ENCODE measurements at regions not wholly inside any gene's neighbourhood (a gene's known extent, or its start where the extent isn't known, plus 50 kb on each side); places are given as distances from the start of the nearest gene placed in this dataset.
"Not testable (repeated sequence)": the region's sequence is repeated elsewhere in the genome, so short reads cannot be mapped to it uniquely, and the experiment has no call there.

DNA sequence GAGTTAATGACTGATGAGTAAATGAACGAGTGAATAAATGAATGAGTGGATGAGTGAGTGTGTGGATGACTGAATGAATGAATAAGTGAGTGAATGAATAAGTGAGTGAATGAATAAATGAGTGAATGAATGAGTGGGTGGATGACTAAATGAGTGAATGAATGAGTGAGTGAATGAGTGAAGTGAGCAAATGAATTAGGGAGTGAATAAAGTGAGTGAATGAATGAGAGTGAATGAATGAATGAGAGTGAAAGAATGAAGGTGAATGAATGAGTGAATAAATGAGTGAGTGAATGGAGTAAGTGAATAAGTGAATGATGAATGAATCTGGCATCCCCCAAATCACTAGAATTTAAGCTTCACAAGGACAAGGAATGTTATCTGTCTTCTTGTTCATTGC is 1253.0 kb downstream of the TYW1 start:
- TF ChIP-seq EZH2phosphoT487 (IDR thresholded peaks at IDR 0.05; ENCODE audit: low read depth) (no peak), CTCF (IDR thresholded peaks at IDR 0.05; ENCODE audit: low read depth, low read length) (no peak)
- no peak overlapping the region for H3K4me3 ChIP-seq (ENCODE audit: low read length)
- H3K9me3 ChIP-seq (ENCODE audit: insufficient read depth, low read length), result peaks cover 4% of the 10 kb centered on the region; the same call in 1 of the 2 replicates
- no peak overlapping the region for H3K27ac ChIP-seq (ENCODE audit: low read length)
- H4K20me1 ChIP-seq (ENCODE audit: insufficient read depth, low read length), result no peaks in the 10 kb centered on the region
- no peaks in the 10 kb centered on the region for H3K36me3 ChIP-seq (replicated peaks; ENCODE audit: low read depth, low read length)
- no peaks in the 10 kb centered on the region for H3K4me1 ChIP-seq (ENCODE audit: low read length)
- H3K79me2 ChIP-seq (ENCODE audit: low read length), result no peaks in the 10 kb centered on the region
- H3K4me2 ChIP-seq (ENCODE audit: low read length), result no peak overlapping the region
- no peak overlapping the region for H2AFZ ChIP-seq (ENCODE audit: low read depth, low read length)
- H3K27me3 ChIP-seq (ENCODE audit: low read depth, low read length), result no peaks in the 10 kb centered on the region
- no peak overlapping the region for H3K9ac ChIP-seq (ENCODE audit: low read length)

DNA sequence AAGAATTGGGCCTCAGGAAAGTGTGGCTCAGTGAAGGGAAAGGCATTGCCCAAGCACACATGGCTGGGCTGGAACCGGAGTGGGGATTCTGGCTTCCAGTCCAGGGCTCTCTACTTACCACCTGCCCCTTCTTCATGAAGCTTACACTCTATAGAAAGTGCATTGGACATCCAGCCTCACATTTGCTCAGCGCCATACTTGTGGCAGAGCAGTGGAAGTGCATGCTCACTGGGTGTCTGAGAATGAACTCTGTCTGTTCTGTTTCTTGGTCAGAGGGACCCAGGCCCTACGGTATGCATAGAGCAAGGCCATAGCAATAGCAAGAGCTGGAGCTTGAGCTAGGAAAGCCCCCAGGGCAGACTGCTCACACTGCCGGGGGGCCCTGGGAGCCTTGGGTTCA is 1253.5 kb downstream of the TYW1 start:
- TF ChIP-seq CTCF (IDR thresholded peaks at IDR 0.05; ENCODE audit: low read depth, low read length) (no peak), EZH2phosphoT487 (IDR thresholded peaks at IDR 0.05; ENCODE audit: low read depth) (no peak)
- no peak overlapping the region for H3K4me2 ChIP-seq (ENCODE audit: low read length)
- H3K4me1 ChIP-seq (ENCODE audit: low read length), result no peaks in the 10 kb centered on the region
- no peaks in the 10 kb centered on the region for H3K27me3 ChIP-seq (ENCODE audit: low read depth, low read length)
- no peak overlapping the region for H3K9ac ChIP-seq (ENCODE audit: low read length)
- no peak overlapping the region for H3K4me3 ChIP-seq (ENCODE audit: low read length)
- H3K36me3 ChIP-seq (replicated peaks; ENCODE audit: low read depth, low read length), result no peaks in the 10 kb centered on the region
- H3K27ac ChIP-seq (ENCODE audit: low read length), result no peak overlapping the region
- peaks cover 4% of the 10 kb centered on the region; the same call in 1 of the 2 replicates for H3K9me3 ChIP-seq (ENCODE audit: insufficient read depth, low read length)
- no peaks in the 10 kb centered on the region for H3K79me2 ChIP-seq (ENCODE audit: low read length)
- no peaks in the 10 kb centered on the region for H4K20me1 ChIP-seq (ENCODE audit: insufficient read depth, low read length)
- H2AFZ ChIP-seq (ENCODE audit: low read depth, low read length), result no peak overlapping the region

DNA sequence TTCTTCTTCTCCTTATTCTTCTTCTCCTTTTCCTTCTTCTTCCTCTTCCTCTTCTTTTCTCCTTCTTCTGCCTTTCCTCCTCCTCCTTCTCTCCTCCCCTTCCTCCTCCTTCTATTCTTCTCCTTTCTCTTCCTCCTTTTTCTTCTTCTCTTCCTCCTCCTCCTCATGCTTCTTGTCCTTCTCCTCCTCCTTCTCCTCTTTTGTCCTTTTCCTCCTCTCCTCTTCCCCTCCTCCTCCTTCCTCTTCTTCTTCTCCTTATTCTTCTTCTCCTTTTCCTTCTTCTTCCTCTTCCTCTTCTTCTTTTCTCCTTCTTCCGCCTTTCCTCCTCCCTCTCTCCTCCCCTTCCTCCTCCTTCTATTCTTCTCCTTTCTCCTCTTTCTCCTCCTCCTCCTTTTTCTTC is 1258.2 kb downstream of the TYW1 start:
- not testable (repeated sequence) for H2AFZ ChIP-seq (ENCODE audit: low read depth, low read length); H3K4me1 ChIP-seq (ENCODE audit: low read length); H3K27me3 ChIP-seq (ENCODE audit: low read depth, low read length)

DNA sequence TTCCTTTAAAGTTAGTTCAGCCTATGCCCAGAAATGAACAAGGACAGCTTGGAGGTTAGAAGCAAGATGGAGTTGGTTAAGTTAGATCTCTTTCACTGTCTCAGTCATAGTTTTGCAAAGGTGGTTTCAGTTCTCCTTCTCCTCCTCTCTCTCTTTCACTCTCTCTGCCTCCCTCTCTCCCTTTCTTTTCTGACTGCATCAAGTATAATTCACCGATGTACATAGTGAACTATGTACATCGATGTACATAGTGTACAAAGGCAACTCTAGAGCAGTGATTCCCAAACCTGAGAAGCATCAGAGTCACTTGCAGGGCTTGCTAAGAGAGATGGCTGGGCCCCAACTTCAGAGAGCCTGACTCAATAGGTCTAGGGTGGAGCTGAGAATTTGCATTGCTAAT is 1259.7 kb downstream of the TYW1 start:
- Histone ChIP-seq H2AFZ (ENCODE audit: low read depth, low read length) (no peak overlapping the region), H3K79me2 (ENCODE audit: low read length) (no peaks in the 10 kb centered on the region), H4K20me1 (ENCODE audit: insufficient read depth, low read length) (no peaks in the 10 kb centered on the region), H3K36me3 (replicated peaks; ENCODE audit: low read depth, low read length) (no peaks in the 10 kb centered on the region), H3K27me3 (ENCODE audit: low read depth, low read length) (no peaks in the 10 kb centered on the region), H3K9ac (ENCODE audit: low read length) (no peak overlapping the region), H3K4me3 (ENCODE audit: low read length) (no peak overlapping the region), H3K4me2 (ENCODE audit: low read length) (no peak overlapping the region), H3K9me3 (ENCODE audit: insufficient read depth, low read length) (no peaks in the 10 kb centered on the region), H3K4me1 (ENCODE audit: low read length) (no peaks in the 10 kb centered on the region), H3K27ac (ENCODE audit: low read length) (no peak overlapping the region)
- TF ChIP-seq CTCF (IDR thresholded peaks at IDR 0.05; ENCODE audit: low read depth, low read length), result no peak
- TF ChIP-seq EZH2phosphoT487 (IDR thresholded peaks at IDR 0.05; ENCODE audit: low read depth), result no peak

More for the DNA sequence above, 1258.2 kb downstream of the TYW1 start:
- H3K4me3 ChIP-seq (ENCODE audit: low read length); H3K9ac ChIP-seq (ENCODE audit: low read length); H3K36me3 ChIP-seq (replicated peaks; ENCODE audit: low read depth, low read length); H3K27ac ChIP-seq (ENCODE audit: low read length); H3K4me2 ChIP-seq (ENCODE audit: low read length); H4K20me1 ChIP-seq (ENCODE audit: insufficient read depth, low read length); H3K79me2 ChIP-seq (ENCODE audit: low read length); H3K9me3 ChIP-seq (ENCODE audit: insufficient read depth, low read length): not testable (repeated sequence)

- no peak overlapping the region for H3K4me2 ChIP-seq (ENCODE audit: low read length)
- H4K20me1 ChIP-seq (ENCODE audit: insufficient read depth, low read length), result no peaks in the 10 kb centered on the region
- no peak overlapping the region for H3K4me3 ChIP-seq (ENCODE audit: low read length)
These were observed 1262.0 kb downstream of the TYW1 start for GRCh38 chr7:68258609-68259008.

More at GRCh38 chr7:68258609-68259008, 1262.0 kb downstream of the TYW1 start:
- H3K27ac ChIP-seq (ENCODE audit: low read length), result no peak overlapping the region
- H2AFZ ChIP-seq (ENCODE audit: low read depth, low read length), result no peak overlapping the region
- no peaks in the 10 kb centered on the region for H3K4me1 ChIP-seq (ENCODE audit: low read length)
- H3K27me3 ChIP-seq (ENCODE audit: low read depth, low read length), result no peaks in the 10 kb centered on the region
- no peaks in the 10 kb centered on the region for H3K36me3 ChIP-seq (replicated peaks; ENCODE audit: low read depth, low read length)
- H3K79me2 ChIP-seq (ENCODE audit: low read length), result no peaks in the 10 kb centered on the region
- no peak overlapping the region for H3K9ac ChIP-seq (ENCODE audit: low read length)
- TF ChIP-seq EZH2phosphoT487 (IDR thresholded peaks at IDR 0.05; ENCODE audit: low read depth) (no peak), CTCF (IDR thresholded peaks at IDR 0.05; ENCODE audit: low read depth, low read length) (no peak)
- no peaks in the 10 kb centered on the region for H3K9me3 ChIP-seq (ENCODE audit: insufficient read depth, low read length)

Measured in OCI-LY3 (cell line).